ENCODE measurements at regions not wholly inside any gene's neighbourhood (a gene's known extent, or its start where the extent isn't known, plus 50 kb on each side); places are given as distances from the start of the nearest gene placed in this dataset.

GRCh38 chr3:15958692-15959433 is 161.1 kb upstream of the ANKRD28 start:
- TF ChIP-seq CTCF (IDR thresholded peaks at IDR 0.05) (no peak), POLR2A (IDR thresholded peaks at IDR 0.05) (no peak), EP300 (IDR thresholded peaks at IDR 0.05) (no peak)
